GM12872 (cell line): ENCODE measurements at regions not wholly inside any gene's neighbourhood (a gene's known extent, or its start where the extent isn't known, plus 50 kb on each side); places are given as distances from the start of the nearest gene placed in this dataset.

Source experiments
- TF ChIP-seq, protein P1 (sequence below): IDR thresholded peaks from 3 replicates; pipeline ENCODE4 v1.5.1; 2011; ENCODE audit warnings: low read depth, mild to moderate bottlenecking, low read length, moderate library complexity; ENCODE audit not compliant: insufficient read depth

DNA sequence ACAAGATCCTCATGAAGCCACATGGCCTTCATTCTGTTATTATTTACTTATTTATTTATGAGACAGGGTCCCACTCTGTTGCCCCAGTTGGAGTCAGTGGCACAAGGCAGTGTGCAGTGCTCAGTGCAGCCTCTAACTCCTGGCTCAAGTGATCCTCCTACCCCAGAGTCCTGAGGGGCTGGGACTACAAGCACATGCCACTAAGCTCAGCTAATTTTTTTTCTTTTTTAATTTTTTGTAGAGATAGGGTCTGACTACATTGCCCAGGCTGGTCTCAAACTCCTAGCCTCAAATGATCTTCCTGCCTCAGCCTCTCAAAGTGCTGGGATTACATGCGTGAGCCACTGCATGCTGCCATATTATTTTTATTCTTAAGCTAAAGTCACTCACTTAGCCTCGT, 241.4 kb downstream of the UQCRFS1 start:
- TF ChIP-seq, protein P1, sequence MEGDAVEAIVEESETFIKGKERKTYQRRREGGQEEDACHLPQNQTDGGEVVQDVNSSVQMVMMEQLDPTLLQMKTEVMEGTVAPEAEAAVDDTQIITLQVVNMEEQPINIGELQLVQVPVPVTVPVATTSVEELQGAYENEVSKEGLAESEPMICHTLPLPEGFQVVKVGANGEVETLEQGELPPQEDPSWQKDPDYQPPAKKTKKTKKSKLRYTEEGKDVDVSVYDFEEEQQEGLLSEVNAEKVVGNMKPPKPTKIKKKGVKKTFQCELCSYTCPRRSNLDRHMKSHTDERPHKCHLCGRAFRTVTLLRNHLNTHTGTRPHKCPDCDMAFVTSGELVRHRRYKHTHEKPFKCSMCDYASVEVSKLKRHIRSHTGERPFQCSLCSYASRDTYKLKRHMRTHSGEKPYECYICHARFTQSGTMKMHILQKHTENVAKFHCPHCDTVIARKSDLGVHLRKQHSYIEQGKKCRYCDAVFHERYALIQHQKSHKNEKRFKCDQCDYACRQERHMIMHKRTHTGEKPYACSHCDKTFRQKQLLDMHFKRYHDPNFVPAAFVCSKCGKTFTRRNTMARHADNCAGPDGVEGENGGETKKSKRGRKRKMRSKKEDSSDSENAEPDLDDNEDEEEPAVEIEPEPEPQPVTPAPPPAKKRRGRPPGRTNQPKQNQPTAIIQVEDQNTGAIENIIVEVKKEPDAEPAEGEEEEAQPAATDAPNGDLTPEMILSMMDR = no peak

DNA sequence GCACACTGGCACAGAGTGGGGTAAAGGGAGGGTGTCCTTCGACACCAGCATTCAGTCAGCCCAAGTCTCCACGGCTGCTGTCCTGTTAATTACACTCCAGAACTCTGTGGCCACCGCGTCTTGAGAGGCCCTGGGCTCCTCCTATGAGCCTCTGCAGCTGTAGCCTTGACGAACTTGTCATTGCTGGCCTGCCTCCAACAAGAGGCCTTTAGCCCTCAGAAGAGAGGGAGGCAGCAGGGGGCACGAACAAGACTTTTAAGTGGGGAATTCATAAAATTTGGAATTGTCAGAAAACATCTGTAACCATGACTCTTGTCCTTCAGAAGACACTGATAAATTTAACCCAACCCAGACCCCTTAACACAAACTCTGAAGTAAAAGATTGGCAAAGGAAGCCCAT, 241.9 kb downstream of the UQCRFS1 start:
- TF ChIP-seq, protein P1 = no peak

DNA sequence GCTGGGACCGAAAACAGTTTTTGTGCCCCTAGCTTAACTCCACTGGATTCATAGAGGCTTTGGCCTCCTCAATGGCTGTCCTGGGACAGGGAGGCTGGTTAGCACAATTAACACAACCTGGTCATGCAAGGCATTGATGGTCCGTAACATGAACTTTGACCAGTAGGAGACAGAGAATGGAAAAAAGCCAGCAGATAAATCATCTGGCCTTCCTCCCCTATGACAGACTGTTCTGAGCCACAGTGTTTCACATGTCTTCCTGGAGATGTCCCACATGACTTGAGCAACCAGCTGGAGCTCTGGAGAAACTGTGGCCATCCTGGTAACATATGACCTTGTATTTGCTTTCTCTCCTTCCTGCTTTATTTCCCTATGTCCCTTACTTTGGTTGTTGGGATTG, 244.2 kb downstream of the UQCRFS1 start:
- TF ChIP-seq, protein P1 = no peak

DNA sequence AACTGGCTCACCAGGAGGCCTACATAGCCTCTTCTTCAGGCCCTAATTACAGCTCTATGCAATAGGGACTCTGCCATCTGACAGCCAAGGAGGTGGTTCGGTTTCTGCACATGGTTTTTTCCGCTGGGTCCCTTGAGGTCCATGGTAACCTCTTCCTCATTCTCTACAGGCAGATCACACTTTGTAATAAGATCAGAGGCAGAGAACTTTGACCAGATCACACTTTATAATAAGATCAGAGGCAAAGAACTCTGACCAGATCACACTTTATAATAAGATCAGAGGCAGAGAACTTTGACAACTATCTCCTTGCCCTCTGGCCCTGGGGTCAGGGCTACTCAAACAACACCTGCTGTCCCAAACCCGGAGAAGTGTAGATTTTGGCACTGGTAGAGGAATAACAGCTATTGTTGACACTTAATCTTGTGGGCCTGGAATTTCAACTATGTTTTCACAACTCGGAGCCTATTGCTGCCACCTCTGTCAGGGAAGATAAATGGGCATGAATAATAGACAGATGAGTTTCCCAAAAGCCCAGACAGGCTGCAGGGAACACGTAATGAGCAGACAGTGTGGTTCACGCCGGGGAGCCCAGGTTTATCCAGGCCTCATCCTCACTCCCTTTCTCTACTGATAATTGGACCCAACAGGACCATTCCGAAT, 246.1 kb downstream of the UQCRFS1 start:
- TF ChIP-seq, protein P1 = no peak

DNA sequence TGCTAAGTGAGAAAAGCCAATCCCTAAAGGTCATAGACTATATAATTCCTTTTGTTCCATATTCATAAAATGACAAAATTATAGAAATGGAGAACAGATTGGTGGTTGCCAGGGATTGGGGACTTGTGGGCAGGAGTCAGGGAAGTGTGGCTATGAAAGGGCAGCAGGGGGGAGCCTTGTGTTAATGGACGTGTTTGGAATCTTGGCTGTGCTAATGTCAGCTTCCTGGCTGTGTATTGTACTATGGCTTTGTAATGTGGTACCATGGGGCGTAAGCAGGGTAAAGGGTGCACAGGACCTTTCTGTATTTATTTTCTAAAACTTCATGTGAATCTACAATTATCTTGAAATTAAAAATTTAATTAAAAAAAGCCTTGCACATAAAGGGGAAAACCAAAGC, 248.5 kb downstream of the UQCRFS1 start:
- TF ChIP-seq, protein P1 = no peak

DNA sequence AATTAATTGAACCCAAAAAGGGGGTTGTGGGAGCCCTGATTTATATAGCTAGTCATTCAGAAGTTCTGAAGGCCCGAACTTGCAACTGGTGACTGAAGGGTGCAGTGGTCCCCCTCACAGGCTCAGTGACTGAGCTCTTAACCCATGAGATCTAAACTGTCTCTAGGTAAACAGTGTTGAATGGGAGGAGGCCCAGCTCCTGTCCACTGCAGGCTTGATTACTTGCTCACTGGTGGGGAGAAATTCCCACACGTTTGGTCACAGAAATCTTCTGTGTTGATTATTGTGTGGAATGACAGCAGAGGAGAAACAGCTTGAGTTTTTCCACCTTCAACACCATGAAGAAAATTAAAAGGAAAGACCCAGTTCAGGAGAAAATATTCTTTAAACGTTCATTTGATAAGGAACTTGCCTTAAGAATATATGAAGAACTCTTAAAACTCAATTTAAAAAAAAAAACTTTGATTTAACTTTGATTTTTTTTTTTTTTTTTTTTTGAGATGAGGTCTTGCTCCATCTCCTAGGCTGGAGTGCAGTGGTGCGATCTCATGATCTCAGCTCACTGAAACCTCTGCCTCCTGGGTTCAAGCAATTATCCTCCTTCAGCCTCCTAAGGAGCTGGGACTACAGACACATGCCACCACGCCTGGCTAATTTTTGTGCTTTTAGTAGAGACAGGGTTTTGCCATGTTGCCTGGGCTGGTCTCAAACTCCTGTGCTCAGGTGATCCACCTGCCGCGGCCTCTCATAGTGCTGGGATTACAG, 249.3 kb downstream of the UQCRFS1 start:
- TF ChIP-seq, protein P1 = no peak

DNA sequence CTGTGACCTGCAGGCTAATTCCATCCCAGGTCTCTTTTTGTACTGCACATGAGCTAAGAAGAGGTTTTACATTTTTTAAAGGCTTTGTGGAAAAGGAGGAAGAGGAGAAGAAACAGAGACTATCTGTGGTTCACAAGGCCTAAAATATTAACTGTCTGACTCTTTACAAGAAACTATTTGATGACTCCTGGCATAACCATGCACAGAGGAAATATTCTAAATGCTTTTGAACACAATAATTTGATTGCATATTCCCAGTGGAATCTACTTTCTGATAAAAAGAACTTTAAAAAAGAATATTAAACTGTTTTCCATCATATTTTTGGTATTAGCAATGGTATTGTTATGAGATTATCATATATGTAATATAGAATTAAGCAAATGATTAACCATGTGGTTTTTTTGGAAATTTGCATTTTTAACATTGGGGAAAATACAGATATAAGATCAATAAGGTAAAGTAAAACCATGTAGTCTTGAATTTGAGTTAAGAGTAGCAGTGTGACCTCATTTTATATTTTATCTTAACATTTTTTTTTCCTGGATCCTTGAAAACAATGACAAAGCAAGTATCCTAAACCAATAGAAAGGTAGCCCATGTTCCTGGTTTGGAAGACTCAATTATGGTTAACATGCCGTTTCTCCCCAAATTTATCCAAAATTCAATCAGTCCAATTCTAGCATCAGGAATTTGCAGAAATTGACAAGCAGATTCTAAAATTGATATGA, 251.0 kb downstream of the UQCRFS1 start:
- TF ChIP-seq, protein P1 = no peak
